ENCODE measurements at regions not wholly inside any gene's neighbourhood (a gene's known extent, or its start where the extent isn't known, plus 50 kb on each side); places are given as distances from the start of the nearest gene placed in this dataset.

DNA sequence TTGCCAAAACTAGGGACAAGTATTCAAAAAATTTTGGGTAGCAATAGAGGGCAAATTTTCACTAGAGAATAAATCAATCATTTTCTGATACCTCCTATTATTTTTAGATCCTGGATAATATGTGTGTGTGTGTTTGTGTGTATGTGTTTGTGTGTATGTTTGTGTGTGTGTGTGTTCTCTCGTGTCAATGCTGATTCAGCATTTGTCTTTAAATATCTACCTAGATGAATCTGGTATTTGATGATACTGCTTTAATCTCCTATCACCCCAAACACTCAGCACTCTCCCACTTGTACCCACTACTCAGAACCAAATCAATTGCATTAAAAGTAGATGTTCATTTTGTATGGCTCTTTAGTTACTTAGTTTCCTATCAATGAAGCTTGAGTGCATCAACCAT is 101.3 kb upstream of the NPFFR2 start:
- TF ChIP-seq EZH2 (IDR thresholded peaks at IDR 0.05; ENCODE audit: insufficient read depth, poor library complexity, severe bottlenecking) (no peak), EZH2phosphoT487 (IDR thresholded peaks at IDR 0.05; ENCODE audit: insufficient read depth, low read depth) (no peak)
